NCI-H510A treated with DMSO at 0.1 percent for 48 hours (cell line): ENCODE measurements at regions not wholly inside any gene's neighbourhood (a gene's known extent, or its start where the extent isn't known, plus 50 kb on each side); places are given as distances from the start of the nearest gene placed in this dataset.
"Not testable (repeated sequence)": the region's sequence is repeated elsewhere in the genome, so short reads cannot be mapped to it uniquely, and the experiment has no call there.

ENCODE experiments used
- DNase-seq: peaks from one replicate; lab custom pipeline; 2025; lab: John Stamatoyannopoulos, UW

- DNase-seq: peak; percentile 47
These were observed 533.4 kb downstream of the NTRK3 start for GRCh38 chr15:87722941-87723691.

DNA sequence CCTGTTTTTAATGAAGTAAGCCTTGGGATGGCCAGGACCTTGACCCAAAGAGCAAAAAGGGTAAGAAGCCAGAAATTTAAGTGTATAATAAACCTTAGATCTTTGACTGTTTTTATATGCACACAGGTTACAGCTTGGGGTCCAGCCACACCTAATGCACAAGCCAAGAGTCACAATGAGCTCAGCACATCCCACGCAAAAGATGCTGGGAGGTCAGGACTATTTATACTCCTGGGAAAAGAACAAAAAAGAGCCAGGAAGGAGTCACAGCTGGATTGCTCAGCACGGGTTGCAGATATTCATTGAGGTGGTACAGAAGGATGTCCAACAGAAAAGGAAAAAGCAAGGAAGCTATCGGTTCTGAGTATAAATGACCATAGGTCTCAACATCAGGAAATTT lies 536.3 kb downstream of the NTRK3 start:
- DNase-seq: no peak

DNA sequence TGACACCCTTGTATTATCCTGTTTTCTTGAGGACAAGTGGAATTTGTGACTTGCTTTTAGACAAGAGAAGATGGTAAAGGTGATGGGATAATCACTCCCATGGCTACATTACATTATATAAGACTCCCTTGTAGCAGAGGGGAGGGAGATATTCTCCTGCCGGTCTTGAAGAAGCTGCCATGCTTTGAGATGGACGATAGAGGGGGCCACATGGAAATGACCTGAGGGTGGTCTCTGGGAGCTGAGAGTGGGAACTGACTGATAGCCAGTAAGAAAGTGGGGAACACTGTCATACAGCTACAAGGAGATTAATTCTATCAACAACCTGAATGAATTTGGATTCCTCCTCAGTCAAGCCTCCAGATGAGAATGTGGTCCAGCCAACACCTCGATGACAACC lies 540.1 kb downstream of the NTRK3 start:
- DNase-seq: no peak

- DNase-seq: no peak
These were observed 541.3 kb downstream of the NTRK3 start for GRCh38 chr15:87715252-87715651.

- DNase-seq: no peak
These were observed 543.1 kb downstream of the NTRK3 start for GRCh38 chr15:87713475-87713879.

DNA sequence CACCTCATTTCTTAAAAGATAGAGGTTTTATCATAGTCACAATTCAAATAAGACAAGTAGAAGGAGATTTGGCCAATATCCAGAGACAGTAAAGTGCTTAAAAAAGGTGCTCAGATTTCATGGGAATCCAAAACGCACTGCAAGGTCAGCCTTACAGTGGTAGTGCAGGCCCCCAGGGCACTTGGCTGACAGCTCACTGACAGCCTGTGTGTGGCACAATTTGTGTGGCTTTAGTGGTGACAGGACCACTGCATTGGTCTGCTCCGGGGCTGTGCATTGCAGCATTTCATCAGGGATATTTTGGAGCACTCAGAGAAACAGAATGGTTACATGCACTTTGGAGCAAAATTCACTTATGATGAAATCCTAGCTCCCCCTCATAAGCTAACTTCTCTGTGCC lies 544.3 kb downstream of the NTRK3 start:
- DNase-seq: no peak

DNA sequence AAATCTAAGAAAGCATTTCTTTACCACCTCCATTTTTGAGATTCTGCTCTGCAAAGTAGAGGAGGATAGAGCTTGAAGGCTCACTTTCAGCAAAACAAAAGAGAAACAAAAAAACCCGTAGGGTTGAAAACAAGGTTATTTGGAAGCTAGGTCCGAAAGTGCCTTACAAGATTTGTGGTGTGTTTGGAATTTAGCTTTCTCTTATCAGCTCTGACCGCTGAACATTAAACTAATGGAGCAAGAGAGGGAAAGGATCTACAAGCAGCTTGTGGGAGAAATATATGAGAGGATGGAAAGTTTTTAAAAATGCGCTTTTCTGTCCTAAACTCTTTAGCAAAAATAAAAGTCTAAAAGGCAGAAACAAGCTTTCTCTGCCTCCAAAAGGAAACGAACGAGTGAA lies 545.5 kb downstream of the NTRK3 start:
- no peak for DNase-seq

- no peak for DNase-seq
These were observed 546.1 kb downstream of the NTRK3 start for GRCh38 chr15:87710406-87710805.

- DNase-seq: no peak
These were observed 548.9 kb downstream of the NTRK3 start for GRCh38 chr15:87707566-87708130.

DNA sequence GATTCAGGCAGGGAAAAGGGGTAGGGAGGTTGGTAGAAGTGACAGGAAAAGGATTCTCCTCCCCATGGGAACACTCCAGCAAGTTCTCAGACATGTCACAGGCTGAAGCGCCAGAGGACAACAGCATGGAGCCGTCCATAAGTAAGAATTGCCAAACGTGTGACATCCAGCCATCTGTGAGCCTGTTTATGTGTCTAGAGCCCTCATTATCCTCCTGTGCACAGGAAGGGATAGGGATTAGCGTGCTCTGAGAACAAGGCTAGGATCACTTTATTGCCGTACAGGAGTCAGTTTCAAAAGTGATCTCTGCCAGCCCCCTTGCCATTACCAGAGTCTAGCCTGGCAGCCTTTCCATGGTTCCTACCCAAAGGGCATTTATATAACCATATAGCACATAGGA lies 549.5 kb downstream of the NTRK3 start:
- no peak for DNase-seq

DNA sequence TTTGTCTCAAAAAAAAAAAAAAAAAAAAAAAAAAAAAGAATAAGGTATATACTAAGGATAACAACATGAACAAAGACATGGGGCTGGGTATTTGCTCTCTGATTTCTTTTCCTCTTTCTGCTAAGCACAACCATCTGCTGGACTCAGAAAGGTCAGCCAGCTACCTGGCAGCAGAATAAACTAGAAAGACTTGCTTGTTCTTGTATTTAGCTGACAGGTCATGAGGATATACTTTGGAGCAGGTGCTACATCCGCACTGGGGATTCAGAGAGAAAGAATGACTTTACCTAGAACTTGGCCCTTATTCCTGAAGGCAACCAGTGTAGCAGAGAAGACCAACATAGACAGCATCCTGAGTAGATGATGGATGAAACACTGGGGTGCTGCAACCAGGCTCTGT lies 550.5 kb downstream of the NTRK3 start:
- DNase-seq: no peak

- DNase-seq: no peak
These were observed 552.3 kb downstream of the NTRK3 start for GRCh38 chr15:87704276-87704675.

- no peak for DNase-seq
These were observed 553.0 kb downstream of the NTRK3 start for GRCh38 chr15:87703327-87704111.

GRCh38 chr15:87702270-87702669 lies 554.3 kb downstream of the NTRK3 start:
- DNase-seq: no peak

DNA sequence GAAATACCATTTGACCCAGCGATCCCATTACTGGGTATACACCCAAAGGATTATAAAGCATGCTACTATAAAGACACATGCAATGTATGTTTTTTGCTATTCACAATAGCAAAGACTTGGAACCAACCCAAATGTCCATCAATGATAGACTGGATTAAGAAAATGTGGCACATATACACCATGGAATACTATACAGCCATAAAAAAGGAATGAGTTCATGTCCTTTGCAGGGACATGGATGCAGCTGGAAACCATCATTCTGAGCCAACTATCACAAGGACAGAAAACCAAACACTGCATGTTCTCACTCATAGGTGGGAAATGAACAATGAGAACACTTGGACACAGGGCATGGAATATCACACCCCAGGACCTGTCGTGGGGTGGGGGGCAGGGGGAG lies 558.1 kb downstream of the NTRK3 start:
- DNase-seq: not testable (repeated sequence)

GRCh38 chr15:87689716-87690115 lies 566.8 kb downstream of the NTRK3 start:
- DNase-seq: no peak

- no peak for DNase-seq
These were observed 569.0 kb downstream of the NTRK3 start for GRCh38 chr15:87687523-87687870.

DNA sequence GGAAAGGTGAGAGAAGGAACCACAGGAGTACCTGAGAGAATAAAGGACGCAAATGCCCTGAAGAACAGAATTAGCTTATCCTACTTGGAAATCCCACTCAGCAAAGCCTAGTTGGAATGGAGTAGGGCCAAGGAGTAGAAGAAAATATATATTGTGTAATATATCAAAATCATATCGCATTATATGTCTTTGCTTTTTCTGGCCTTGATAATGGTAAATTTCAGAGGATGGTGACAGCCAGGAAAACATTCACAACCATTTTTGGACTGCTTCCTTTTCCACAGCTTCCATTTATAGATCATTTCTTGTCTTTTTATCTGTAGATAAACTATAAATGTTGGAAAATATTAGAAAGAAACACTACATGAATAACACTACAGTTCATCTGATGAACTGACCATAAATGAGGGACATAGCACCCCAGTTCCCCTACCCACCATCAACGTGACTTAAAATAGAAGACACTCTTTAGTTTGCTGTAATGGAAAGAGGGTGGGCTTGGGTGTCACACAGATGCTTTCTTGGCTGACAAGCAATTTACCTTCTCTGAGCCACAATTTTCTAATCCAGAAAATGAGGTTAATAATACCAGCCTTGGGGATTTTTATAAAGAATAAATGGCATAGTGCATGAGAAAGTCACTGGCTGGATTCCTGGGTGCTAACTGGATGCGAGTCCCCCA lies 569.6 kb downstream of the NTRK3 start:
- DNase-seq: no peak

GRCh38 chr15:87686339-87686738 lies 570.2 kb downstream of the NTRK3 start:
- no peak for DNase-seq

GRCh38 chr15:87682527-87682926 lies 574.0 kb downstream of the NTRK3 start:
- no peak for DNase-seq

DNA sequence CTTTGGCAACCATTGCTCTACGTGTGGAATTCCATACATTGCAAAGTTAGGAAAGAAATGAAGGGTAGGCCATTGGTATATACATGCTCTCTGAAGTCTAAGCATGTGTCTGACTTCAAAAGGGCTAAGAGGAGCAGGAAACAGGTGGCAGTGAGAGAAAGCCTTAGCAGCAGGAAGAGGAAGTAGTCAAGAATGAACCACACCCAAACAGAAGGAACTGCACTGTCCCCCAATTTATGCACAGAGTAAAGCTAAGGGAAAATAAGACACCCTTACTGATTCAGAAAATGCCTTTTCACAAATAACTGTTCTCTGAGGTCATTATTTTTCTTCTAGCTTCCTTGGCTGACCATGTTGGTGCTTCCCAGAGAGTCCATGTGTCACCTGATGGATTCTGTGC lies 575.4 kb downstream of the NTRK3 start:
- no peak for DNase-seq

GRCh38 chr15:87680208-87680607 lies 576.3 kb downstream of the NTRK3 start:
- DNase-seq: no peak

DNA sequence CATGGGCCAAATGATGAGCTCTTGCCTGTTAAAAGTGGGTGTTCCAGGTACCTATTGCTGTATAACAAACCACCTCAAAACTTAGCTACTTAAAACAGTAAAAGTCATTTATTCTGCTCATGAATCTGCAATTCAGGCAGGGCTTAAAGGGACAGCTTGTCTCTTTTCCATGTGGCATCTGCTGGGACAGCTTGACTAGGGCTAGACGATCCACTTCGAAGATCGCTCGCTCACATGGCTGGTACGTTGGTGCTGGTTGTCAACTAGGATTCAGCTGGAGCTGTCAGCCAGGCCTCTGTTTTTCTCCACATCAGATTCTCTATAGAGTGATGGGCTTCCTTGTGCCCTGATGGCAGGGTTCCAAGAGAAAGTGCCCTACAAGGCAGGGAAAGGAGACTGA lies 581.3 kb downstream of the NTRK3 start:
- no peak for DNase-seq
